Testis (tissue), 2 donors: ENCODE measurements at regions not wholly inside any gene's neighbourhood (a gene's known extent, or its start where the extent isn't known, plus 50 kb on each side); places are given as distances from the start of the nearest gene placed in this dataset.
"Not testable (repeated sequence)": the region's sequence is repeated elsewhere in the genome, so short reads cannot be mapped to it uniquely, and the experiment has no call there.

Experiments used
- DNase-seq: peaks from one replicate; pipeline ENCODE4 v3.0.0-alpha.2; 2019
- H3K27ac ChIP-seq, 2 donors: fragments of 200-600 bp; sonication (generic); one replicate each; pipeline ENCODE4 v1.5.1; 2019
- H3K27me3 ChIP-seq: fragments of 200-600 bp; sonication (generic); one replicate; pipeline ENCODE4 v1.5.1; 2019
- H3K36me3 ChIP-seq: fragments of 200-600 bp; sonication (generic); one replicate; pipeline ENCODE4 v1.5.1; 2017; ENCODE audit warnings: low read depth; ENCODE audit errors: missing control alignments
- H3K4me1 ChIP-seq: fragments of 200-600 bp; sonication (generic); one replicate; pipeline ENCODE4 v1.5.1; 2019
- H3K4me3 ChIP-seq, 2 donors: fragments of 200-600 bp; sonication (generic); one replicate each; pipeline ENCODE4 v1.5.1; 2017 to 2019
- H3K9me3 ChIP-seq: fragments of 200-600 bp; sonication (generic); one replicate; pipeline ENCODE4 v1.5.1; 2017
- POLR2A ChIP-seq: fragments of 450-650 bp; IDR thresholded peaks from one replicate; pipeline ENCODE4 v1.6.1; 2017; ENCODE audit warnings: antibody characterized with exemption, mild to moderate bottlenecking, moderate library complexity
- WGBS, 2 donors: methylation state at CpG; one replicate each; pipeline ENCODE4 v1.1.5; 2018; 5-methylcytosine and 5-hydroxymethylcytosine counted together
- intact Hi-C: fragments of 100-400 bp; cut with DNase I; formaldehyde crosslinking; loops from one replicate; pipeline ENCODE4 v1.15.1; 2023; ENCODE audit warnings: low total_unique reads
- TF ChIP-seq, protein P1 (sequence below), 3 experiments: fragments of 450-650 bp in 2 of 3; fragments of 200-600 bp in 1 of 3; sonication (generic) in 1 of 3; IDR thresholded peaks; one replicate each; pipeline ENCODE4 v1.5.1; 2016 to 2019; ENCODE audit warnings: antibody characterized with exemption in 3 of 3, mild to moderate bottlenecking in 2 of 3, moderate library complexity in 1 of 3

DNA sequence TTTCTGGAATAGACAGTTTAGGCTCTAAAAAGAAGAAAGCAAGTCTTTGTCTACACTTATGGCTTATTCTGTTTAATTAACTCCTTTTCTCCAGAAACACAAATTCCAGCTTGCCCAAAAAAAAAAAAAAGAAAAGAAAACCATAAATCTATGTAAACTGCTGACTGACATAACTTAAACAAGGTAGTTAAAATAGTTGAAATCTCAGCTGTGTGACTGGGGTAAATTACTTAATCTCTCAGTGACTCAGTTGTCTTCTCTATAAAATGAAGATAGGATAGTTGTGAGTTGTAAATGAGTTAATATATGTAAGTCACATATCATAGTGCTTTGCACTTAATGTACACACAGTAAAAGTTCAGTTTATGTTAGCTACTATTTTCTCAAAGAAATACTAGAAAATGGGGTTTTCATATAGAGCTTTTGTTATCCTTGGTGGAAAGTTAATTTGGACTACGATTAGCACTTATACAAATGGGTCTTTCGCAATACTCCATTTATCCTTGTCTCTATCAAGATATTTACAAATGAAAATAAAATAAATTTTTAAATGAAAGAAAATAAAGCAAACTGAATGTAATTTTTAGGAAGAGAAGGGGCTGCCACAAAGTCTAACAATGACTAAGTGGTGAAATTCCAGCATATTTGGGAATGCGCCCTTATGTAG, 200.9 kb downstream of the MBL2 start:
- intact Hi-C loops: no loop called here
- no peak for DNase-seq

DNA sequence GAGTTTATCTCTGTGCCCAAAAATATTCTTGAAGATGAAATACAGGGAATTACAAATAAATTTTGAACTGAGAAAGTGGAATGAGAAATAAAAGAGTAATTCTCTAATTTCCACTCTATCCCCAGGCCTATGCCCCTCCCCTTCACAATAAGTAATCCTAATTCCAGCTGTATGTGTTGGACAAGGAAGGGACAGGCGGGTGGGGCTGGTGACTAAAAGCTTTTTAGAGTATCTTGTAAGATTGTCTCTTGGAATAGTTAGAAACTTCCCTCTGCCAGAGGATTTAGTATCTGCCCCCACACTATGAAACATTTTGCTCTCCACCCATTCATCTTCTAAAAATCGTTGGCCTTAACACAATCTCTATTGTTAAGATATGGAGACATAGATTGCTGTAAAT, 199.2 kb downstream of the MBL2 start:
- TF ChIP-seq, protein P1, sequence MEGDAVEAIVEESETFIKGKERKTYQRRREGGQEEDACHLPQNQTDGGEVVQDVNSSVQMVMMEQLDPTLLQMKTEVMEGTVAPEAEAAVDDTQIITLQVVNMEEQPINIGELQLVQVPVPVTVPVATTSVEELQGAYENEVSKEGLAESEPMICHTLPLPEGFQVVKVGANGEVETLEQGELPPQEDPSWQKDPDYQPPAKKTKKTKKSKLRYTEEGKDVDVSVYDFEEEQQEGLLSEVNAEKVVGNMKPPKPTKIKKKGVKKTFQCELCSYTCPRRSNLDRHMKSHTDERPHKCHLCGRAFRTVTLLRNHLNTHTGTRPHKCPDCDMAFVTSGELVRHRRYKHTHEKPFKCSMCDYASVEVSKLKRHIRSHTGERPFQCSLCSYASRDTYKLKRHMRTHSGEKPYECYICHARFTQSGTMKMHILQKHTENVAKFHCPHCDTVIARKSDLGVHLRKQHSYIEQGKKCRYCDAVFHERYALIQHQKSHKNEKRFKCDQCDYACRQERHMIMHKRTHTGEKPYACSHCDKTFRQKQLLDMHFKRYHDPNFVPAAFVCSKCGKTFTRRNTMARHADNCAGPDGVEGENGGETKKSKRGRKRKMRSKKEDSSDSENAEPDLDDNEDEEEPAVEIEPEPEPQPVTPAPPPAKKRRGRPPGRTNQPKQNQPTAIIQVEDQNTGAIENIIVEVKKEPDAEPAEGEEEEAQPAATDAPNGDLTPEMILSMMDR (IDR thresholded peaks at IDR 0.05): no peak
- no peak for TF ChIP-seq POLR2A
- WGBS, 2 donors: 60% methylated on average over 2 of the region's 2 CpGs
- Histone ChIP-seq H3K4me3 (no peak overlapping the region), H3K4me1 (no peaks in the 10 kb centered on the region), H3K27me3 (no peaks in the 10 kb centered on the region), H3K9me3 (no peaks in the 10 kb centered on the region), H3K27ac (no peak overlapping the region), H3K36me3 (no peaks in the 10 kb centered on the region)
- DNase-seq: no peak
- intact Hi-C loops: no loop called here

More for the DNA sequence above, 200.9 kb downstream of the MBL2 start:
- no peaks in the 10 kb centered on the region for H3K9me3 ChIP-seq
- no peaks in the 10 kb centered on the region for H3K27me3 ChIP-seq
- WGBS, 2 donors: 93 to 97% methylated on average over 3 of the region's 3 CpGs
- TF ChIP-seq, protein P1 (IDR thresholded peaks at IDR 0.05): no peak
- TF ChIP-seq POLR2A: no peak
- H3K36me3 ChIP-seq: no peaks in the 10 kb centered on the region
- no peak overlapping the region for H3K4me3 ChIP-seq
- H3K4me1 ChIP-seq: no peaks in the 10 kb centered on the region
- no peak overlapping the region for H3K27ac ChIP-seq

DNA sequence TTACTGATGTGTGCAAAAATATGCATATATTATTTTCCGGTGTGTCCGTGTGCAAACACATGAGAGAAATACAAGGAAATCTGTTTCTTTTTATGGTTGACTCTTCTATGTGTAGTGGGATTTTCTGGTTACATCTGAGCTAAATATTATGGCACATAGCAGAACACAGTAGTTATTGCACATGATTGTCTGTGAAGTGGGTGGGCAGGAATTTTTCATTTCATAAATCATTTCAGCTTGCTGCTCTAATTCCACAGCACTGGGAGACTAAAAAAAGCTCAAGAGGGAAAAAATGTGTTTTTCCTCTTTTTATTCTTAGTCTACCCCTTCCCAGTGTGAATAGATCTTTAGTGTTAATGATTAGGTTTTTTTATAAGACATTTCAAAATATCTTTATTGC, 197.9 kb downstream of the MBL2 start:
- WGBS, 2 donors: 85 to 87% methylated on average over 2 of the region's 2 CpGs
- no peaks in the 10 kb centered on the region for H3K27me3 ChIP-seq
- DNase-seq: no peak
- H3K4me1 ChIP-seq: no peaks in the 10 kb centered on the region
- TF ChIP-seq, protein P1 (IDR thresholded peaks at IDR 0.05): no peak
- no peak for TF ChIP-seq POLR2A
- H3K36me3 ChIP-seq: no peaks in the 10 kb centered on the region
- intact Hi-C loops: no loop called here
- no peak overlapping the region for H3K4me3 ChIP-seq
- no peaks in the 10 kb centered on the region for H3K9me3 ChIP-seq
- no peak overlapping the region for H3K27ac ChIP-seq

DNA sequence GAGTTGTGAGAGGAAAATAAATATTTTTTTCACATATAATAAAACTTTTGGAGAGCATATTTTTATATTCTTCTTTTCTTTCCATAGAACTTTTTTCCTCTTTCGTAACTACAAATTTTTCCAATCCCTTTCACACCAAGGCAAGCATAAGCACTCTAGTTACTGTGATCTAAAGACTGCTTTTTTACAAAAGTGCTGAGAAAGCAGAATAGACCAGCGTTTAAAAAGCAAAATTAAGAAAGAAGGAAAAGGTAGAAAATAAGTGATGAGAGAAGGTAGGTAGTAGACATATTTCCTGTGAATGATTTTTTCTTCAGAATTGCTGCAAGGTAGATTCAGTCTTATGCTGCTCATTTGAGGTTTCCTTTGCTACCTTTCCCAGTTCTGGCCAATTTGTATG, 195.5 kb downstream of the MBL2 start:
- Histone ChIP-seq H3K36me3 (no peaks in the 10 kb centered on the region), H3K9me3 (no peaks in the 10 kb centered on the region), H3K27me3 (no peaks in the 10 kb centered on the region), H3K4me1 (no peaks in the 10 kb centered on the region), H3K27ac (no peak overlapping the region), H3K4me3 (no peak overlapping the region)
- DNase-seq: no peak
- 76 to 97% methylated on average over 2 of the region's 2 CpGs for WGBS, 2 donors
- TF ChIP-seq POLR2A: no peak
- TF ChIP-seq, protein P1 (IDR thresholded peaks at IDR 0.05): no peak
- intact Hi-C loops: no loop called here

DNA sequence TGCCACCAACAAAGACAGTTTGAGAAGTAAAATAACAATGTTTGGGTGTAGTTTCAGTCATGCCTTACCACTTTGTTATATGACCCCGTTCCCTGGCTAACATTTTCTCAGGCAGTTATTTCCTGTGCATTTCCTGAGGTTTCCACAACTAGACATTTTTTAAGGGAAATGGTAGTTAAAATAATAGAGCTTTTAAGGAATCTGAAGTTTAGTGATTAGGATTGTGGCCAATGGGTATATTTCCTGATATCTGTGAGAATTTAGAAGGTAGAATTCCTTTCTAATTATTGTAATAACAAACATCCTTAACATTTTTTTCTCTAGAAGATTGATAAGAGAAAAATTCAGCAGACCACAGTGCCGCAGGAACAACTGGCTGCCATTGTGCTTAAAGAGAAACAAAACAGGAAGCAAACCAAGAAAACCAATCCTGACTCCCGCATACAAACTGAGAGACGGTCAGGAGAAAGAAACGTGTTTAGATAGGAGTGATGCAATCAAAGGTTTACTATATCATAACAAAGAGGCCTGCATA, 193.6 kb downstream of the MBL2 start:
- H3K27ac ChIP-seq: no peak overlapping the region
- no peaks in the 10 kb centered on the region for H3K9me3 ChIP-seq
- no peaks in the 10 kb centered on the region for H3K4me1 ChIP-seq
- WGBS, 2 donors: 17 to 24% methylated on average over 5 of the region's 5 CpGs
- no peak for DNase-seq
- no peak for TF ChIP-seq POLR2A
- TF ChIP-seq, protein P1 (IDR thresholded peaks at IDR 0.05): no peak
- intact Hi-C loops: no loop called here
- H3K36me3 ChIP-seq: no peaks in the 10 kb centered on the region
- H3K27me3 ChIP-seq: no peaks in the 10 kb centered on the region
- no peak overlapping the region for H3K4me3 ChIP-seq

DNA sequence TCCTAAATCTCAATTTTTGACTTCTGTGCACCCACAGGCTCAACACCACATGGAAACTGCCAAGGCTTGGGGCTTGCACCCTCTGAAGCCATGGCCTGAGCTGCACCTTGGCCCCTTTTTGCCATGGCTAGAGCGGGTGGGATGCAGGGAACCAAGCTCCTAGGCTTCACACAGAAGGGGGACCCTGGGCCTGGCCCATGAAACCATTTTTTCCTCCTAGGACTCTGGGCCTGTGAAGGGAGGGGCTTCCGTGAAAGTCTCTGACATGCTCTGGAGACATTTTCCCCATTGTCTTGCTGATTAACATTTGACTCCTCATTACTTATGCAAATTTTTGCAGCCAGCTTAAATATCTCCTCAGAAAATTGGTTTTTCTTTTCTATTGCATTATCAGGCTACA, 190.9 kb downstream of the MBL2 start:
- H3K4me1 ChIP-seq, H3K4me3 ChIP-seq, H3K9me3 ChIP-seq, H3K27ac ChIP-seq, H3K36me3 ChIP-seq, H3K27me3 ChIP-seq, intact Hi-C loops, DNase-seq: not testable (repeated sequence)
- 90 to 97% methylated on average over 2 of the region's 2 CpGs for WGBS, 2 donors
